Pancreas (tissue), 10 donors: ENCODE measurements at regions not wholly inside any gene's neighbourhood (a gene's known extent, or its start where the extent isn't known, plus 50 kb on each side); places are given as distances from the start of the nearest gene placed in this dataset.
A peak's percentile ranks its signal among the peaks of the same experiment; 100 is the strongest.

ENCODE experiments used
- ATAC-seq, 4 donors: fragments of 200-7000 bp; cut with Tn5 transposase; one replicate each; pipeline versions ENCODE4 v1.8.0 to v1.9.1; 2020; ENCODE audit warnings: mild to moderate bottlenecking in 4 of 4, moderate library complexity in 4 of 4
- DNase-seq, 6 donors: peaks; one replicate each; pipeline ENCODE4 v3.0.0-alpha.2; 2020
- FAIRE-seq: peaks from 2 replicates; lab custom pipeline; 2012; peaks lifted over from hg19 to GRCh38; lab: Jason Lieb, UNC
- H3K27ac ChIP-seq, 4 donors: fragments of 200-600 bp; sonication (generic); 1 replicate in 3 of 4; 2 replicates in 1 of 4; pipeline versions ENCODE4 v1.5.0 to v1.8.0; 2020
- H3K27me3 ChIP-seq, 4 donors: fragments of 200-600 bp; one replicate each; pipeline ENCODE4 v1.8.0; 2021
- H3K36me3 ChIP-seq, 3 donors: fragments of 200-600 bp; sonication (generic) in 1 of 3; one replicate each; pipeline versions ENCODE4 v1.5.0 to v1.8.0; 2020 to 2021
- H3K4me1 ChIP-seq, 3 donors: fragments of 200-600 bp; one replicate each; pipeline ENCODE4 v1.8.0; 2021
- H3K4me3 ChIP-seq, 4 donors: fragments of 200-600 bp; sonication (generic) in 2 of 4; one replicate each; pipeline versions ENCODE4 v1.5.0 to v1.8.0; 2020 to 2021
- H3K9me3 ChIP-seq, 4 donors: fragments of 200-600 bp; one replicate each; pipeline ENCODE4 v1.8.0; 2021
- WGBS, 2 donors: extraction: QIAGEN DNeasy Blood & Tissue Kit; methylation state at CpG; one replicate each; pipeline ENCODE4 v1.1.7; 2013; 5-methylcytosine and 5-hydroxymethylcytosine counted together
- intact Hi-C, 3 donors: fragments of 100-400 bp; cut with DNase I; formaldehyde crosslinking; loops; one replicate each; pipeline versions ENCODE4 v1.11.1 to v1.14.2; 2022
- TF ChIP-seq, protein P1 (sequence below), 4 donors: fragments of 200-600 bp; sonication (generic) in 3 of 4; IDR thresholded peaks; one replicate each; pipeline versions ENCODE4 v1.5.0 to v1.8.0; 2021; ENCODE audit warnings: antibody characterized with exemption in 4 of 4
- donor health status: healthy with polysubstance abuse.
- donor health status: DM: no; HTN: no; CAD: no; lungs with moderate emphysema.
- donor health status: DM: no; HTN: no; CAD: no.
- donor health status: control.
- donor health status: control.
- donor health status: Bipolar disorder and iron deficiency.
- donor health status: DM: yes; HTN: yes; CAD: no.
- donor health status: DM: no; HTN: no; CAD: no.
- donor health status: DM: no; HTN: no; CAD: no.
- donor health status: DM: yes; HTN: yes; CAD: no.

DNA sequence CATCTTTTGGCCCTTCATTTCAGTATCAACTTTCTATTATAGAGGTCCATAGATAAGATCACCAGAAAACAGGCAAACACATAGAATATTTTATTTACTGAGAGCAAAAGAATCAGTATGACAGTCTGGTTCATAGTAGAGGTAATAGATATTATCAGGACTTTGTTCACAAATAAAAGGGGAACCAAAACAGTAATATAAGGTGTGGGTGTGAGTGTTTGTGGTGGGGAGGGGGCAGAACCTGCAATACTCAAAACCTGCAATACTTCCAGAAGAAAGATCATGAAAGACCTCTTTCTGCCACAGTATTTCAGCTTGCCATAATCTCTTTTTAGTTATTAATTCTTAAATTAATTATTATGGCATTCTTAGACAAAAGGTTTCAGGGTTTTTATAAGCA lies 578.7 kb upstream of the SLITRK1 start:
- Histone ChIP-seq H3K9me3 (no peaks in the 10 kb centered on the region), H3K27me3 (no peaks in the 10 kb centered on the region), H3K4me1 (no peaks in the 10 kb centered on the region), H3K36me3 (no peaks in the 10 kb centered on the region), H3K4me3 (no peak overlapping the region), H3K27ac (no peak overlapping the region)
- intact Hi-C loops: no loop called here
- TF ChIP-seq, protein P1, sequence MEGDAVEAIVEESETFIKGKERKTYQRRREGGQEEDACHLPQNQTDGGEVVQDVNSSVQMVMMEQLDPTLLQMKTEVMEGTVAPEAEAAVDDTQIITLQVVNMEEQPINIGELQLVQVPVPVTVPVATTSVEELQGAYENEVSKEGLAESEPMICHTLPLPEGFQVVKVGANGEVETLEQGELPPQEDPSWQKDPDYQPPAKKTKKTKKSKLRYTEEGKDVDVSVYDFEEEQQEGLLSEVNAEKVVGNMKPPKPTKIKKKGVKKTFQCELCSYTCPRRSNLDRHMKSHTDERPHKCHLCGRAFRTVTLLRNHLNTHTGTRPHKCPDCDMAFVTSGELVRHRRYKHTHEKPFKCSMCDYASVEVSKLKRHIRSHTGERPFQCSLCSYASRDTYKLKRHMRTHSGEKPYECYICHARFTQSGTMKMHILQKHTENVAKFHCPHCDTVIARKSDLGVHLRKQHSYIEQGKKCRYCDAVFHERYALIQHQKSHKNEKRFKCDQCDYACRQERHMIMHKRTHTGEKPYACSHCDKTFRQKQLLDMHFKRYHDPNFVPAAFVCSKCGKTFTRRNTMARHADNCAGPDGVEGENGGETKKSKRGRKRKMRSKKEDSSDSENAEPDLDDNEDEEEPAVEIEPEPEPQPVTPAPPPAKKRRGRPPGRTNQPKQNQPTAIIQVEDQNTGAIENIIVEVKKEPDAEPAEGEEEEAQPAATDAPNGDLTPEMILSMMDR (IDR thresholded peaks at IDR 0.05): no peak
- DNase-seq: no peak
- no peak for ATAC-seq
- no peak for FAIRE-seq

- Histone ChIP-seq H3K27ac (no peak overlapping the region), H3K4me3 (no peak overlapping the region), H3K9me3 (no peaks in the 10 kb centered on the region), H3K27me3 (no peaks in the 10 kb centered on the region), H3K4me1 (no peaks in the 10 kb centered on the region), H3K36me3 (no peaks in the 10 kb centered on the region)
- no peak for ATAC-seq
- TF ChIP-seq, protein P1 (IDR thresholded peaks at IDR 0.05): no peak
- FAIRE-seq: no peak
- intact Hi-C loops: no loop called here
- WGBS, 2 donors: 83 to 85% methylated on average over 7 of the region's 7 CpGs
- DNase-seq: peak in 1 of 6 donors; percentile 18
These were observed 573.0 kb upstream of the SLITRK1 start for GRCh38 chr13:84455143-84455905.

GRCh38 chr13:84447640-84447978 lies 565.3 kb upstream of the SLITRK1 start:
- intact Hi-C loops: no loop called here
- H3K27me3 ChIP-seq: no peaks in the 10 kb centered on the region
- DNase-seq (no peak), FAIRE-seq (no peak), ATAC-seq (no peak)
- TF ChIP-seq, protein P1 (IDR thresholded peaks at IDR 0.05): no peak
- no peak overlapping the region for H3K4me3 ChIP-seq
- no peaks in the 10 kb centered on the region for H3K36me3 ChIP-seq
- no peak overlapping the region for H3K27ac ChIP-seq
- no peaks in the 10 kb centered on the region for H3K9me3 ChIP-seq
- no peaks in the 10 kb centered on the region for H3K4me1 ChIP-seq
- 92 to 94% methylated on average over 4 of the region's 4 CpGs for WGBS, 2 donors

- Histone ChIP-seq H3K27me3 (no peaks in the 10 kb centered on the region), H3K36me3 (no peaks in the 10 kb centered on the region), H3K27ac (no peak overlapping the region), H3K9me3 (no peaks in the 10 kb centered on the region), H3K4me1 (no peaks in the 10 kb centered on the region), H3K4me3 (no peak overlapping the region)
- DNase-seq: peak in 1 of 6 donors; percentile 9
- TF ChIP-seq, protein P1 (IDR thresholded peaks at IDR 0.05): no peak
- no peak for ATAC-seq
- 80 to 89% methylated on average over 9 of the region's 9 CpGs for WGBS, 2 donors
- no peak for FAIRE-seq
- intact Hi-C loops: no loop called here
These were observed 564.8 kb upstream of the SLITRK1 start for GRCh38 chr13:84446972-84447639.

DNA sequence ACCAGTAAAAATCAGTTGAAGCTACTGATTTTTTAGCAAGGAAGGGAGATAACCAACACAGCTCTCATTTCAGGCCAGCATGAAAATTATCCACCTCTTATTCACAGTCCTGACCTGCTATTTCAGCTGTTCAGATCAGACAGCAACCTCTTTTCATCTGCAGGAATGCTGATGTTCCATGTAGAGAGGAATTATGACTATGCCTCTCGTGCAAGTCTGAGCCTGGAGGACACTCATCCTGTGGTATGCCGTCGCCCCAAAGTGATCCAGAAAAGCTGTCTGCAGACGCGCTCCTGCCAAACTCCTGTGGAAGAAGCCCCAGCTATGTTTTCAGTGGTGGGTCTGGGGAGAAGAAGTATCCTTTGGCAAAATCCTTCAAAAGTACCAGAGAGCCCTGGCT lies 563.5 kb upstream of the SLITRK1 start:
- H3K36me3 ChIP-seq: no peaks in the 10 kb centered on the region
- H3K27me3 ChIP-seq: no peaks in the 10 kb centered on the region
- H3K27ac ChIP-seq: no peak overlapping the region
- H3K4me1 ChIP-seq: no peaks in the 10 kb centered on the region
- ATAC-seq: no peak
- H3K9me3 ChIP-seq: no peaks in the 10 kb centered on the region
- no peak for DNase-seq
- no peak overlapping the region for H3K4me3 ChIP-seq
- FAIRE-seq: no peak
- TF ChIP-seq, protein P1 (IDR thresholded peaks at IDR 0.05): no peak
- intact Hi-C loops: no loop called here
- WGBS, 2 donors: 83 to 85% methylated on average over 5 of the region's 5 CpGs
